ENCODE measurements at regions not wholly inside any gene's neighbourhood (a gene's known extent, or its start where the extent isn't known, plus 50 kb on each side); places are given as distances from the start of the nearest gene placed in this dataset.

DNA sequence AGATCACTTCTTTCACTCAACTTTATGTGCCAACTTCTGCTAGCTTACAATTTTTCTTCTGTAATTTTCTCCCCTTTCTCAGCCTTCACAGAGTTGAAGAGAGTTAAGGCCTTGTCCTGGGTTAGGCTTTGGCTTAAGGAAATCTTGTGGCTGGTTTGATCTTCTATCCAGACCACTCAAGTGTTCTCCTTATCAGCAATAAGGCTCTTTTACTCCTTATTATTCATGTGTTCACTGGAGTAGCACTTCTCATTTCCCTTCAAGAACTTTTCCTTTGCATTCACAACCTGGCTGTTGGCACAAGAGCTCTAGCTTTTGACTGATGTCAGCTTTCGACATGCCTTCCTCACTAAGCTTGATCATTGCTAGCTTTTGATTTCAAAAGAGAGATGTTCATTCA, 86.9 kb upstream of the ALDH1B1 start:
- Histone ChIP-seq H3K4me1 (ENCODE audit: control insufficient read depth in 2 of 3, insufficient read depth in 2 of 3, low read depth in 1 of 3, low read length in 3 of 3) (peaks cover 0 to 9% (median 4%) of the 10 kb centered on the region in 3 donors), H3K27ac (ENCODE audit: low read depth in 2 of 2, low read length in 2 of 2) (no peak overlapping the region), H3K4me3 (ENCODE audit: low read length in 3 of 3) (no peak overlapping the region), H3K9me3 (ENCODE audit: control insufficient read depth in 2 of 3, insufficient read depth in 1 of 3, low read length in 3 of 3) (no peaks in the 10 kb centered on the region), H3K36me3 (ENCODE audit: control insufficient read depth in 2 of 3, insufficient read depth in 3 of 3, low read length in 3 of 3) (no peaks in the 10 kb centered on the region), H3K9ac (ENCODE audit: low read length in 3 of 3) (no peak overlapping the region), H3K27me3 (ENCODE audit: control insufficient read depth, insufficient read depth, low read length) (no peaks in the 10 kb centered on the region)
- FAIRE-seq: no peak
- peak in 1 of 5 donors; percentile 7 for DNase-seq
- intact Hi-C loops (cut with DNase I): no loop called here
- TF ChIP-seq, protein P1, sequence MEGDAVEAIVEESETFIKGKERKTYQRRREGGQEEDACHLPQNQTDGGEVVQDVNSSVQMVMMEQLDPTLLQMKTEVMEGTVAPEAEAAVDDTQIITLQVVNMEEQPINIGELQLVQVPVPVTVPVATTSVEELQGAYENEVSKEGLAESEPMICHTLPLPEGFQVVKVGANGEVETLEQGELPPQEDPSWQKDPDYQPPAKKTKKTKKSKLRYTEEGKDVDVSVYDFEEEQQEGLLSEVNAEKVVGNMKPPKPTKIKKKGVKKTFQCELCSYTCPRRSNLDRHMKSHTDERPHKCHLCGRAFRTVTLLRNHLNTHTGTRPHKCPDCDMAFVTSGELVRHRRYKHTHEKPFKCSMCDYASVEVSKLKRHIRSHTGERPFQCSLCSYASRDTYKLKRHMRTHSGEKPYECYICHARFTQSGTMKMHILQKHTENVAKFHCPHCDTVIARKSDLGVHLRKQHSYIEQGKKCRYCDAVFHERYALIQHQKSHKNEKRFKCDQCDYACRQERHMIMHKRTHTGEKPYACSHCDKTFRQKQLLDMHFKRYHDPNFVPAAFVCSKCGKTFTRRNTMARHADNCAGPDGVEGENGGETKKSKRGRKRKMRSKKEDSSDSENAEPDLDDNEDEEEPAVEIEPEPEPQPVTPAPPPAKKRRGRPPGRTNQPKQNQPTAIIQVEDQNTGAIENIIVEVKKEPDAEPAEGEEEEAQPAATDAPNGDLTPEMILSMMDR (IDR thresholded peaks at IDR 0.05; ENCODE audit: borderline replicate concordance, extremely low read depth, insufficient read depth): no peak

DNA sequence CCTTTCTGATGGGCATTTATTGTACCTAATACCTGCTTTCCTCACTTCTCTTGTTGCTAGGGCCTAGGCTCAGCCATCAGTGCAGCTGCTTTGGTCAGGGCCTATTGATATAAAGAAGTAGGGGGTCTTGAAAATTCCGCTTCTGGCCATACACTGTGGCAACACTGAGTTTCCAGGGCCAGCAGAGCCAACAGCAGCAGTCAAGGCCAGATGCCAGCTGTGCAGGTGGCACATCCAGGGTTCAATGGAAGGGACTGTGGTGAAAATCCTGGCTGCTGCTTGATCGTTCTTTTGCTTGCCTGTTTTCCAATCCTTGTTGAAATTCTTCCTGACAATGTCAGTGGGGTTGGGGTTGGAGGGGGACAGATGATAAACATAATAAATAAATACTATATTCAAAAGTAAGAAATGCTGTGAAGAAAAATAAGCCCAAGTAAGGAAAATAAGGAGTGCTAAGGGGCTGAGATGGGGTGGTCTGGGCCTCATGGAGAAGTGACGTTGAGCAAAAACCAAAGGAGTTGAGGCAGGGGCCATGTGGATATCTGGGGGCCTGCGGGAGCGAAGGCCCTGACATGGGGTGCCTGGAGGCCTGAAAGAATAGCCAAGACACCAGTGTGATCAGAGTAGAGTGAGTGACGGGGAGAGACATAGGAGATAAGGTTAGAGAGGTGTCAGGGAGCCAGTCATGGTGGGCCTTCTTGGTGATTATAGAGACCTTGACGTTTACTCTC, 91.0 kb upstream of the ALDH1B1 start:
- FAIRE-seq (no peak), DNase-seq (peak in 1 of 5 donors; percentile 7)
- Histone ChIP-seq H3K4me1 (ENCODE audit: control insufficient read depth in 2 of 3, insufficient read depth in 2 of 3, low read depth in 1 of 3, low read length in 3 of 3) (no peaks in the 10 kb centered on the region), H3K9ac (ENCODE audit: low read length in 3 of 3) (no peak overlapping the region), H3K27me3 (ENCODE audit: control insufficient read depth, insufficient read depth, low read length) (no peaks in the 10 kb centered on the region), H3K9me3 (ENCODE audit: control insufficient read depth in 2 of 3, insufficient read depth in 1 of 3, low read length in 3 of 3) (no peaks in the 10 kb centered on the region), H3K27ac (ENCODE audit: low read depth in 2 of 2, low read length in 2 of 2) (no peak overlapping the region), H3K36me3 (ENCODE audit: control insufficient read depth in 2 of 3, insufficient read depth in 3 of 3, low read length in 3 of 3) (no peaks in the 10 kb centered on the region), H3K4me3 (ENCODE audit: low read length in 3 of 3) (no peak overlapping the region)
- TF ChIP-seq, protein P1 (IDR thresholded peaks at IDR 0.05; ENCODE audit: borderline replicate concordance, extremely low read depth, insufficient read depth): no peak
- intact Hi-C loops (cut with DNase I): no loop called here

DNA sequence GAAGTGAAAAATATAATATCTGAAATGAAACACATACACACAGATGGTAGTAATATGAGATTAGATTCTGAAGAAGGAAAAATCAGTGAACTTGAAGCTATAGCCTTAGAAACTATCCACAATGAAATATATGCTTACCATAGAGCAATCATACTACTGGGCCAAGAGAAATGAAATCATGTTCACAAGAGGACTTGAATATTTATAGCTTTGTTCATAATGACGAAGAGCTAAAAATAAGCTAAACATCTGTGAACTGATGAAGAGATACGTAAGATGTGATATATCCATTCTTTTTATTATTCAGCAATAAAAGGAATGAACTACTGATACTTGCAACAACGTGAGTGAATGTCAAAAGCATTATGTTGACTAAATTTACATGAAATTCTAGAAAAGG, 92.6 kb upstream of the ALDH1B1 start:
- no peak overlapping the region for H3K4me3 ChIP-seq (ENCODE audit: low read length in 3 of 3)
- H3K27ac ChIP-seq (ENCODE audit: low read depth in 2 of 2, low read length in 2 of 2): no peak overlapping the region
- intact Hi-C loops (cut with DNase I): no loop called here
- TF ChIP-seq, protein P1 (IDR thresholded peaks at IDR 0.05; ENCODE audit: borderline replicate concordance, extremely low read depth, insufficient read depth): no peak
- no peaks in the 10 kb centered on the region for H3K4me1 ChIP-seq (ENCODE audit: control insufficient read depth in 2 of 3, insufficient read depth in 2 of 3, low read depth in 1 of 3, low read length in 3 of 3)
- H3K27me3 ChIP-seq (ENCODE audit: control insufficient read depth, insufficient read depth, low read length): no peaks in the 10 kb centered on the region
- no peaks in the 10 kb centered on the region for H3K36me3 ChIP-seq (ENCODE audit: control insufficient read depth in 2 of 3, insufficient read depth in 3 of 3, low read length in 3 of 3)
- FAIRE-seq (no peak), DNase-seq (no peak)
- H3K9ac ChIP-seq (ENCODE audit: low read length in 3 of 3): no peak overlapping the region
- no peaks in the 10 kb centered on the region for H3K9me3 ChIP-seq (ENCODE audit: control insufficient read depth in 2 of 3, insufficient read depth in 1 of 3, low read length in 3 of 3)

DNA sequence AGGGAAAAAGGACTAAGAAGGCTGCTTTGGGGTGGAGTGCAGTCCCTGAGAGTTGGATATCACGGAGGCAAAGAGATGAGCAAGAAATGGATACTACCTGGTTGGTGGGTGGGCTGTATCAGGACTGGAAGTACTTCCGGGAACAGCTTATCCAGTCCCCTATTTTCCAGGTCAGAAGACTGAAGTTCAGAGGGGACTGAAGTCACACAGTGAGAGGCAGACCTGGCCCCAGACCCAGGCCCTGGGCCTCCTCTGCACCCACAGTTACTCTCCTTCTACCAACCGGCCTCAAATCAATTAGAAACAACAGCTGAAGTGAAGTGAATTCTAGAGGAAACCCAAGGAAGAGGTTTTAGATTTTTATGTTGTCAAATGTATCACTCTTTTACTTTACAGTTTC, 93.6 kb upstream of the ALDH1B1 start:
- no peaks in the 10 kb centered on the region for H3K27me3 ChIP-seq (ENCODE audit: control insufficient read depth, insufficient read depth, low read length)
- H3K4me3 ChIP-seq (ENCODE audit: low read length in 3 of 3): no peak overlapping the region
- no peak for FAIRE-seq
- no peak overlapping the region for H3K9ac ChIP-seq (ENCODE audit: low read length in 3 of 3)
- H3K9me3 ChIP-seq (ENCODE audit: control insufficient read depth in 2 of 3, insufficient read depth in 1 of 3, low read length in 3 of 3): no peaks in the 10 kb centered on the region
- TF ChIP-seq, protein P1 (IDR thresholded peaks at IDR 0.05; ENCODE audit: borderline replicate concordance, extremely low read depth, insufficient read depth): no peak
- no peak overlapping the region for H3K27ac ChIP-seq (ENCODE audit: low read depth in 2 of 2, low read length in 2 of 2)
- intact Hi-C loops (cut with DNase I): no loop called here
- no peaks in the 10 kb centered on the region for H3K36me3 ChIP-seq (ENCODE audit: control insufficient read depth in 2 of 3, insufficient read depth in 3 of 3, low read length in 3 of 3)
- peak in 1 of 5 donors; percentile 5 for DNase-seq
- no peaks in the 10 kb centered on the region for H3K4me1 ChIP-seq (ENCODE audit: control insufficient read depth in 2 of 3, insufficient read depth in 2 of 3, low read depth in 1 of 3, low read length in 3 of 3)
